Activated T-cell treated with anti-CD3 and anti-CD28 coated beads, Interleukin-2, amount 50 U/mL, for 1 hour (primary cell): ENCODE measurements at regions not wholly inside any gene's neighbourhood (a gene's known extent, or its start where the extent isn't known, plus 50 kb on each side); places are given as distances from the start of the nearest gene placed in this dataset.
"Not testable (repeated sequence)": the region's sequence is repeated elsewhere in the genome, so short reads cannot be mapped to it uniquely, and the experiment has no call there.

Source experiments
- DNase-seq: peaks from one replicate; pipeline ENCODE4 v3.0.0-alpha.2; 2020

- not testable (repeated sequence) for DNase-seq
Measured at GRCh38 chr6:169973588-169974467, 222.4 kb downstream of the ERMARD start.

- DNase-seq, result peak; percentile 8
Measured at GRCh38 chr6:169972736-169973135, 221.3 kb downstream of the ERMARD start.

DNA sequence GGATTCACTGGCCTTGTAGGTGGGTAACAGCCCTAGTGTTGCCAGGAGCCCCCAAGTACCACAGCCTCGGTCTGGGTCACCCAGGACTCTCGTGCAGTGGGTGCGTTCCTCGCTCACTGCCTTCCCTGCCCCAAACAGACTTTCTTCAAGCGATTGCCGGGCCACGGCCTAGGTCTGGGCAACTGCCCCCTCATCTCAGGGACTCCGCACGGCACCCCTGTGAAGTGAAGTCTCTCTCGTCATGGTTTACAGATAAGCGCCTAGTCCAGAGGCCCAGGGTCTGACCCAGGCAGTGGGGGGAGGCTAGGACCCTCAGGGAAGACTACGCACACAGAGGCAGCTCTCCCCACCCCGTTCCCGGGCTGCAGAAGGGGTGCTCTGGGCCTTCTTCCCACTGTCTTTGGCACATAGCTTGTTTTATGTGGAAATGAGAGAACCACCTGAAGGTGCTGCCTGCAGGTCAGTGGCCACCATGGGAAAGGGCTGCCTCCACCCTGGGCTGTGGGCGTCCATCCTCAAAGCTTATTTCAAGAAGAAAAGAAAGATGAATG is 220.8 kb downstream of the ERMARD start:
- DNase-seq, result peak; percentile 11

- peak; percentile 4 for DNase-seq
Measured at GRCh38 chr6:169971081-169971861, 219.8 kb downstream of the ERMARD start.

DNA sequence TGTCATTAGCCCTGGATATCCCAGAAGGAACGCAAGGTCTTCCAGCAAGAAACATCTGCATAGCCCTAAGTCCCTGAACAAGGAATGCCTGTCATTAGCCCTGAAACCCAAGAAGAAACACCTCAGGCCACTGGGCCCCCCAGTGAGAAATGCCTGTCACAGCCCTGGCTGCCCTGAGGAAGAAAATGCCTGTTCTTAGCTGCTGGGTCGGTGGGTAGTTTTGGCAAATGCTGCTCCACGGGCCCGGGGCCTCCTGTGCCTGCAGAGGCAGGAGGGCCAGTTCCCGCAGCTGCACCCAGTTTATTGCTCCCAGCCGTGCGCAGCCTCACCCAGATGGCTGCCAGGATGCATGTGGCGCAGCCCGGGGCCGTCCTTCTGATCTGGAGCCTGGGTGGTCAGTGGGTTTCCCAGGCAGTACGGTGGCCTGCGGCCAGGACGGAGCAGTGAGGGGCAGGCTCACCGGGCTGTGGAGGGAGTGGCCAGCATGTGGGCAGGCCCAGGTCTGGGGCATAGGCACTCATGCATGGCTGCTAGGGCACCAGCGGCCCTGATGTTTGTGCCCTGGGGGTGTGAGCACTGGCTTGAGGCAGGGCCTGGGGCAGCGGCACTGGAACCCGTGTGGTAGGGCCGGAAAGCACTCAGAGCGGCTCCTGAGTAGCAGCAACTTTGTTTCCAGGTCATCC is 219.0 kb downstream of the ERMARD start:
- peak; percentile 9 for DNase-seq

DNA sequence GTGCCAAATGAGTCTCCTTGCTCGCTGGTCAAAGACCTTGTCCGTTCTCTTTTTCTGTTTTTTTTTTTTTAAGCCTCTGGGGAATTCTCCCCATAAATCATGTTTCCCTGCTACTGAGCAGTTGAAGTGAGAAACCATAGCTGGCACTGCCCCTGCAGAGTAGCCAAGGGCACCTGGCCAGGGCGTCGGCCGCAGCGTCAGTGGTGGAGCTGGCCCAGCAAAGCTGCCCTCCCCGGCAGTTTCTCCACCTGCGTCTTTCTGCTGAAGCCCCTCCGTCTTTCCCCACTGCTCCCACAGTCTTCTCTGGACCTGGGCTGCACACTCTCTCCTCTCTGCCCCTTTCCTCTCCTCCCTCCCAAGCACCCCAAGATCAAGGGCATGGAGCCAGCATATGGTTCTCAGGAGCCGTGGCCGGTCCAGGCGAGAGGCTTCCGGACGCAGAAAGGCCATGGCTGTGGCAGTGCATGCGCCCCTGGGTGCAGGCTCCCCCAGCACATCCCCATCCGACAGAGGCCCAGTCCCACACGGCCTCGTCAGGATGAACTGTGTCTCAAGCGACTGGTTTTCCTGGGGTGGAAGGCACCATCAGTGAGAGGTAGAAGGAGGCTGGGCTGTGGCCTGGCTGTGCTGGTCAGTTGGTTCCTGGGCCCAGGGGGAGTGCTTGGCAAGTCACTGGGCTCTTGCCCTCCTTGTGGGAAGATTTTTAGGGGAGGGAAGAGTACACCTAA is 218.1 kb downstream of the ERMARD start:
- peak; percentile 2 for DNase-seq

DNA sequence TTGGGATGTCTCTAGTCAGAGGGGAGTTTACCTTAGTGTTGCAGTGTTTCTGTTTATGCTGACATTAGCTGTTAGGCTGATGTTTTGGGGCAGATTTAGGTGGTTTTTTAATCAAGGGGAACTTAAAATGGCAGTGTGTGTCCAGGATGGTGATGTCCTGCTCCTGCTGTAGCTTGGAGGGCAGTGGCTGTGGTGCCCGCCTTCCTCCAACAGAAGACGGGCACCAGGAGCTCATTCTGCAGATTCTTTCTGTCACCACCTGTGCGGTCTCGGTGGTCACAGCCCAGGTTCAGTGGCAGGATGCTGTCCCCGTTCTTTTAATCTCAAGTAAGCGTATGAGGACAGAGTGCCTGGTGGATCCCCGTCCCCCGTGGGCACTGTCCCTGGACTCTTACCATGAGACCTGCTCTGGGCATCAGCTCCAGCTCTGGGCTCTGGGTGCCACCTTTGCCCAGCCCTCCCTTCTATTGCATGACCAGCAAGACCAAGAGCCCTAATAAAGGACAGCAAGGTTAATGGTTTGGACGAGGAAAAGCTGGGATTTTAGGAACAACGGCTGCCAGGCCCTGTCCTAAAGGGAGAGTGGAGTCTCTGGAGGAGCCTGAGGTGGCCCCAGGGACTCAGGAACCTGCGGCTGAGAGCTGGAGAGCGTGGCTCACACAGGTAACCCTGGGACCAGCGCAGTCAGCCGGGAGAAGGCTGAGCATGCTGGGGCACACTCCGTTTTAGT is 217.3 kb downstream of the ERMARD start:
- peak; percentile 6 for DNase-seq

GRCh38 chr6:169967687-169968086 is 216.3 kb downstream of the ERMARD start:
- peak; percentile 5 for DNase-seq

DNA sequence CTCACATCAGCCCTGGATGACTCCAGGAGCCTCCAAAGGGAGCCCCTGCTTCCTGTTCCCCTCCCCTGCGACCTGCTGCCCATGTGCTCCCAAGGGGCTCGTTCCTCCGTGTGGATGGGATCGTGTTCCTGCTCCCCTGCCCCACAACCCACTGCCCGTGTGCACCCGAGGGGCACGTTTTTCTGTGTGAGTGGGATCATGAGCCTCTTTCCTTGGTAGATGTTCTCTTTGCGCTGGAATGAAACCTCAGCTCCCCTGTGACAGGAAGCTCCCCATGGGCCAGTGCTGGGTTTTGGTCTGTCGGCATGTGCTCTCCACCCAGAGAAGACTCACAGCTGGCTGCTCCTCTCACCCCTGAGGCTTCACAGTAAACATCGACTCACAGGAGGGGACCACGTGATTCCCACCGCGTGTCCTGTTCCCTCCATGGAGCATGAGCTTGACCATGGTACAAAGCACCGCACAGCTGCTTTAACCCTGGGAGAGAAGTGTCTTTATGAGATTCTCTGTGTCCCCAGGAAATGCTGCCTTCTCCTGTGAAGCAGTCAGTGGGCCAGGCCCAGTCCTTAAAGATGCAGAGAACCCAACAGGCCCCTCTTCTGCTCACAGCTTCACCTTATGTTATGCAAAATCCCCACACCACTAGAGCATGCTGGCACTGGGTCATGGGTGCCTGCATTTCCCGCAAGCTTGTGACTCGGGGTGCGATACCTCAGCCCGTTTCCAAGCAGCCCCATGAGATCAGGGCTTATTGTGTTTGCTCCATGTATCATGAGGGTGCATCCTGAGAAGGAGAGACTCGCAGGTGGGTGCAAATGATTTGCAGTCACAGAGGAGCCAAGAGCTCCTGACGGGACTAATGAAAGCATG is 215.1 kb downstream of the ERMARD start:
- DNase-seq, result peak; percentile 2

- DNase-seq, result no peak
Measured at GRCh38 chr6:169965657-169966311, 214.4 kb downstream of the ERMARD start.

DNA sequence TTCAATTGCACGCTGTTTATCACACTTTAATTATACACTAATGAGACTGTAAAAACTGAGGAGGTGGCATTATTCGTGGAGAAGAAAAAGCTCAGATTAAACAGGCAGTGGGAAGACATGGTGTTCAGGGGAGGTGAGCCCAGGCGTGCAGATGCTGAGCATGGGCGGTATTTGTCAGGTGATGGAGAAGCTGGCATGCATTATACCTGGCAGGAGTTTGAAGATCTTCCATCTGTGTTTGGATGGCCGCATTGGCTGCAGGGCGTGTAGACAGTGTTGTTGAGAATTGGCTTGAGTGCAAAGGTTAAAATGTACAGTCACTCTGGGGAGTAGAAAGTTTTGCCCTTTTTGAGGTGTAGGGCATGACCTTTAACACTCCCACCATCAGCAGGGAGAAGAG is 213.8 kb downstream of the ERMARD start:
- no peak for DNase-seq

GRCh38 chr6:169964486-169965180 is 213.2 kb downstream of the ERMARD start:
- DNase-seq, result no peak

GRCh38 chr6:169963581-169964297 is 212.3 kb downstream of the ERMARD start:
- no peak for DNase-seq

- DNase-seq, result no peak
Measured at GRCh38 chr6:169962604-169963469, 211.4 kb downstream of the ERMARD start.

GRCh38 chr6:169961772-169962561 is 210.5 kb downstream of the ERMARD start:
- peak; percentile 34 for DNase-seq

- no peak for DNase-seq
Measured at GRCh38 chr6:169960886-169961611, 209.6 kb downstream of the ERMARD start.
